CMK (cell line): ENCODE measurements at regions not wholly inside any gene's neighbourhood (a gene's known extent, or its start where the extent isn't known, plus 50 kb on each side); places are given as distances from the start of the nearest gene placed in this dataset.

Source experiments
- DNase-seq: peaks from one replicate; pipeline ENCODE4 v3.0.0-alpha.2; 2010; ENCODE audit warnings: low read depth

DNA sequence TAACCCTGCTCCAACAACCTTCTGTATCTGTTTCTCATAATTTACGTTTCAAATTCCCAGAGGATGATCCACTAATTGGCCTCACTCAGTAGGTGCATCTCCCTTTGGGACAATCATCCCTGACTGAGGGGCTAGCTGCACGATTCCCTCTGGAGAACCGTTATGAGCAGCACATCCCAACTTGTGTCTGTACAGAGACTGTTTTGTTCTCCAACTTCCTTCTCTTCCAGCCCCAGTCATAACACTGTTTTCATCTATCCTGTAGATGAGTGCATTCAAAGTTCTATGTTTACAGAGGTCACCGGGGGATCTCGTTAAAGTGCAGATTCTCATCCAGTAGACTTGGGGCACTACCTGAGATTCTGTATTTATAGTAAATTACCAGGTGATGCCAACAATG lies 187.2 kb downstream of the REEP3 start:
- DNase-seq, result no peak

DNA sequence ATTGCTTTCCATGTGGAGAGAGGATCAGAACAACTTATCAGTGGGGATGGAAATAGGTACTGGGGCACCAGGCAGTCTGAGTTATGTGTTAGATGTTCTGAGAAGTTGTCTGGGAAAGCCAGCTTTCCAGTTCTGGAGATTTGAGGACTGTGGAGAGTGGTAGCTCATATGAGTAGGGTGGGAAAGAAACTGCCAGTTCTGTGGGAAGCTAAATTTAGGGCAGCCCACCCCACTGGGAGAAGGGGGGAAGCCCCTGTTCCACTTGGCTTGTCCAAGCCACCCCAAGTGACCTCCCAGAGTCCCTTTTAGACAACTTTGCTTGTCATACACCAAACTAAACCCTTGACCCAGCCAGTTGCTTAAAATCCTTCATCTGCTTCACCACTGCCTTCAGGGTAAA lies 189.5 kb downstream of the REEP3 start:
- no peak for DNase-seq

DNA sequence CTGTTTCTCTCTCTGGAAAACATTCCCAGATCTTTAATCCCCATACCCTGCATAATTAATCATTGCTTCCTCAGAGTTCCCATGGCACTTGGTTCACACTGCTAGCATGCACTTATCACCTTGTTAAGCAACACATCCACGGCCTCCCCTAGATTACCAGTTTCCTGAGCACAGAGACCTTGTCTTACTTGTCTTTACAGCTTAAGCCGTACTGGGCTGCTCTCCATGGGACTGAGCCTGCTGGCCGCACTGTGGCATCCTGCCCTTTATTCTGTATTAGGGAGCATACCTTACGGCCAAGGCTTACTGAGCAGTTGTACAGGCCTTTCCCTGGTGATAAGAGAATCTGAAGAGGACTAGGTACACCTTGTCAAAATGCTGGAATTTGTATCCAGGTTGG lies 190.2 kb downstream of the REEP3 start:
- DNase-seq, result no peak

DNA sequence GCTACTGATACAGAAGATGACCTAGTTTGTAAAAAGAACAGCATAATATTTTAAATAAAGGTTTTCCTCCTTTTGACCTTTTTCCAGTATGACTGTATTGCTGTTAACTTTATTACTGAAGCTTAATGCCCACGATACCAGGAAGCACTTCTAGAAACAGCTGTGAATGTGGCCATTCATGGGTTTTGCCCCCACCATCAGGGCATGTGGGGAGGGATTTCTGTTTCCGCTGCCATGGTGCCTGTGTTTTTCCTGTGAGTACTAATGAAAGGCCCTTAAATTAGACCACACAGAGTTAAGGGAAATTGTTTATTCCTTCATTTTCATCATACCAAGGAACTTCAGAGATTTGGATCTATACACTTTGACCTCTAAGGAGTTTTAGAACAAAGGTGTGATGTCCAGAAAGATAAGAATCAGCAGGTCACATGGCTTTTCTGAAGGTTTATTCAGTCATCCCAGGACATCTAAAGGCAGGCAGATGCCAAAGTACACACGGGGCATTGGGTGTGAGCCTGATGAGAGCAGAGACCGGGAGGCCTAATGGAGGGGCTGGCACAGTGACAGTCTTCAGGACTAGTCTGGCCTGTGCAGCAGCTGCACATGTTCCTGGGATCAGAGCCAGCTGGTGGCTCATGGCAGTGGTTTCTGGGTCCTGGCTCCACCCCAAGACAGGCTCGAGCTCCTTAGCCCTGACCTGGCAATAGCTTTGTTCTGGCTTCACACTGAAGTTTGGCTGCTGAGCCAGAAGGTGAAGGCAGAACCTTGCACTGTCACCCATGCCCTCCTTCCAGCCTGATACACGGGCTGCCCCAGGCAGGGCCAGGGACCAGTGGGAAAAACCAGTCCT lies 190.9 kb downstream of the REEP3 start:
- DNase-seq, result no peak

DNA sequence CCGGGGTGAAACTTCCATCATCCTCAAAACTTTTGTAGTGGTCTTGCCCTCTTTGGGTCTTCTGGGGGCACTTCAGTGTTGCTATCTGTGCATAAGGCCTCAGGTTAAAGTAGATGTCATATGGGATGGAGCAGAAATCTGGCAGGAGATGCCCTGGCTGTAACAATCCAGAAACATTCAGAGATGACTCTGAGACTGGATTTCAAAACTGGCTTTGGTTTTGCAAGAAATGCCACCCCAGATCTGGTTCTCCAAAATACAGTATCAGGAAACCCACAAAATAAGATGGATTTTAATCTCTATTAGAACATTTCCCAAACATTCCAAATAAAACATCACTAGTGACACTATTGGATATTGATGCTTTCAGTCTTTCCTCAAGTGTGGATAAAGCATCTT lies 191.5 kb downstream of the REEP3 start:
- no peak for DNase-seq

DNA sequence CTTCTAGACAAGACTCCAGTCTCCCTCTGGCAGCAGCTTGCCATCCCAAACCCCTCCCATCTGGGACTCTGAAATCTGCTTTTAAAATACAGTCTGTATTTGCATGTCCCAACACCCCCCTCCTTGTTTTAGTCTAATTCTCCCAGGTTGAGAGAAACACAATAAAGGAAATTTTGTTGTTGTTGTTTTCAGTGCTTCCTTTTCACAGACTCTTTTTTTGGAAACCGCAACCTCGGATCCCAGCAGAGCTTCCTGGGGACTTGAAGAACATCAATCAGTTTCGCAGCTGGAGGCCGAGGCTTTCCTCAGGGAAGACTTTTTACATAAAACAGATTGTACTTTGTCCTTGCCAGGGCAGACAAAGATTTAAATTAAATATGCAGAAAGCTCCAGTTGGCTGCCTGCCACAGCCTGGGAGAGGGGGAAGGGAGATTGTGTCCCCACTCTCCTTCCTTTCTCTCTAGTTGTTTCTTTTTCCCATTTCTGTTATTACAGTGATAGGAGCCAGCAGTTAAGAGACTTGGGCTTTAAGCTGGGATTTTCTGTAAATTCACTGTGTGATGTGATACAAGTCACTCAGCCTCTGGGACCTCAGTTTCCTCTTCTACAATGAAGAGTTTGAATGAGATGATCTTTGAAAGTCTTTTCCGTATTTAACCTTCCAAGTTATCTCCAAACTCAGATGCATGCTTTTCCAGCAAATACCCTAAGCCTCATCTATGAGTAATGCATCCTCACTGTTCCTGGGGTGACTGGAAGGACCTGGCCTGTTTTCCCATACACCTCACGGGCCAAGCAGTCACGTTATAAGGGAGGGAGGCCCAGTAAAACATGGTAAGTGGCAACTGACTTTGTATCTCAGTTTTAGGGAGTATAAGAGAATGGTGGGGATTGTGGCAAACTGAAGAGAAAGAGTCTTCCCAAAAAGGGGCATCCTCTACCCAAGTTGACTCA lies 192.3 kb downstream of the REEP3 start:
- no peak for DNase-seq

DNA sequence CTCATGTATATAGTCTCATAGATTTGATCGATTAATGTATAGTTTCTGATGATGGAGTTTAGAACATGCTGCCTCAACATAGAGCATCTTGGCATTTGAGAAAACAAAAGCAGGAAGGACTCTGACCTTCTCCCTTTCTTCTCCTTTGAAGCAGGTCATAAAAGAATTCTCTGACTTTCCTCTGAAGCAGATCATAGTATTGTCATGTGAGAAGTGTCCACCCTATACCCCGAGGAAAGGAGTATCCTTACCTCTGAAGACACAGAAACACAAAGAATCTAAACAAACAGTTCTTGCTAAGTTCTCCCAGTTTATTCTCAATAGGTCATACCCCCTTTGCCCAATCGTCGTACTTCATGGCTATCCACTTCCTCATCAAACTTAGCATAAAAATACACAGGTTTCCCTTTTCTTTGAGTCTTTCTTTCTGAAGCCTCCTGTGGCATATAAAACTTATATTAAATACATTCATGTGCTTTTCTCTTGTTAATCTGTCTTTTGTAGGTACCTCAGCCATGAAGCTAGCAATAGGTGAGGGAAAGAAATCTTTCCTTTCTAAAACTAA lies 194.9 kb downstream of the REEP3 start:
- no peak for DNase-seq

DNA sequence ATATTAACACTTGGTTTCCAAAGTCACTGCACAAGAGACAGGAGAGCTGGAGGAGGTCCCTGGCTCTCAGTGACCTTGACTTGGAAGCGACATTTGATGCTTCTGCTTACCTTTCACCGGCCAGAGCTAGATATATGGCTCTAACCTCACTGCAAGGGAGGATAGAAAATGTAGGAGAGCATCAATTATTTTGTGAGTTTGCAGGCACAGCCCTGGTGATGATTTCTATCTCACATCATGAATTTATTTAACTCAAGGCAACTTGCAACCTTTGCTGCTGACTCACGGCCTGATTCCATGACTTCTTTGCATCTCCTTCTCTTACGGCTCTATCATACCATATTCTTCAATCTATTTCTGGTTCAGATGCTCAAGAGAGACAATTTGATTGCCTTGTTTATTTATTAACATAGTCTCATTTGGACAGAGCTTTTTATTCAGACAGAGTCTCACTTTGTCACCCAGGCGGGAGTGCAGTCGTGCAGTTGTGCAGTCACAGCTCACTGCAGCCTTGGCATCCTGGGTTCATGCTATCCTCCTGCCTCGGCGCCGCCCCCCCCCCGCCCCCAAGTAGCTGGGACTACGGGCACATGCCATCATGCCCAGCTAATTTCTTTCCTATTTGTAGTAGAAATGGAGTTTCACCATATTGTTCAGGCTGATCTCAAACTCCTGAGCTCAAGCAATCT lies 196.0 kb downstream of the REEP3 start:
- DNase-seq, result no peak

DNA sequence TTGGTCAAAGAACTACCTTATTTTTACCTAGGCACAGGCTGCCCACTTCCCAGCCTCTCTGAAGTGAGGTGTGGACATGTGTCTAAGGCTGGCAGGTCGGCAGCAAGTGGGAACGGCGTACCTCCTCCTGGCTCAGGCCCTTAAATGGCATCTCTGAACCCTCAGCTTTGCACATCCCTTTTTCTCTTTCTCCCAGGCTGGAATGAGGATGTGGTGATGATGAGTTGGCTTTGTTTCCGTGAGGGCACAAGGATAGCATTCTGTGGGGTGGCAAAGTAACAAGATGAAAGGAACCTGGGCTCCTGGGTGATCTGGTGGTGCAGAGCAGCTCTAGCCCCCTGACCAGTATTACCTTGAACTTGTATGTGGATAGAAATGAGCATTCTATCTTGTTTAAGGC lies 196.8 kb downstream of the REEP3 start:
- no peak for DNase-seq

DNA sequence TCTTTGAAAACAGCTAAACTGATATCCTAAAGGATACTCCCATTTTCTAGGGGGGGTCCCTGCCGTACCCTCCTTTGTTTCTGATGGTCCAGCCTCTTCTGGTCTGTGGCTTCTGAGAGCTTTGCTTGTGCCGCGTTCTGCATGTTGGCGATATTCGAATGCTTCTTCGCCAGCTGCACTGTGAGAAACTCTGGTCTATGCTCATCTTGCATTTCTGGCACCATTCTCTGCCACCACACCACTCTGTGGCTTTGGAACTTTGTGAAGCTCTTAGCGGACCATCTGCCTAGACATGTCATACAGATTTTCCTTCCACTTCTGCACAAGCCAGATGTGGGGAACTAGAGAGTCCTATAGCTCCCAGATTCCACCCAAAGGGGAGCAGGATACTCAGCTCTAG lies 197.2 kb downstream of the REEP3 start:
- no peak for DNase-seq

DNA sequence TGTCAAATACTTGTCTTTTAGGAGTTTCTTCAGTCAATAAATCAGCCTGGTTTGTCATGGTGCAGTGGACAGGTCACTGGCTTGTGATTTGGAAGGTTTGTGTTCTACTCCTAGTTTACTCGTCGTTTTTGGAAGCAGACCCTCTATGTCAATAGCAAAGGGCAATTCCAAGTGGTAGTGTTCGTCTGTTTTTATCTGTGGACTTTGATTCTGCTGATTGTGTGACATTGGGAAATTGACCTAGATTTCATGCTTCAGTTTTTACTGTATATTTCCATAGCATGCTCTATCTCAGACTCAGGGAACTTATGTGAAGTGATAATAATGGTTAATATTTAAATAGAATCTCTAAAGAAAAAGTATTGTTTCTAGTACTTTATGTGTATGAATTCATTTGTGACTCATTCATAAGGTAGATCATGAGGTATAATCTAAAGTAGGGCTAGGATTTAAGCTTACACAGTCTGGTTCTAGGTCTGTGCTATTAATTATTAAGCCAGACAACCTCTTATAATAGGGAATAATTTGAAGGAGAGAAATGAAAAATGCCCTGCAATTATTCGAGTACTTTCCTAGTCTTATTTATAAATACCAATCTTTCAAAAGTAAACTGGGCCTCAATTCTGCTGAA lies 198.1 kb downstream of the REEP3 start:
- no peak for DNase-seq

DNA sequence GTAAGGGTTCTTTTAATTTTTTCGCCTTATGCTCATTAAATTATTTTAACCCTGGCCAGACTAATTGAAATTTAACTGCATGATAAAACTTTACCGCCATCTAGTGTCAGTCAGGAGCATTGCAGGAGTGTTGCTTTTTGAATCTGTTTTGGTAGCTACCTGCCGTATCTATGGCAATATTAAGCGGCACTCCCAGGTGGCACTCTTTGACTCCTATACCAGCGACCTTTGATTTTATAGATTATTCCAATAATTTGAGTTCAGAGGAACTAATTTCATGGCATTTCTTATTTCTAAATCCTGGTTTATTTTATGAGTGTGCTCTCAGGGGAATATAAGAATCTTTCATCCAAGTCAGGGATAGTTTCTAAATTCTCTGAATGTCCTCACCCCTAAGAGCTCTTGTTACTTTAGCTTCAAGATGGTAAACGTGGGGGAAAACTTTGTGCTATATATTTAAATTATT lies 198.9 kb downstream of the REEP3 start:
- DNase-seq, result peak; percentile 12

DNA sequence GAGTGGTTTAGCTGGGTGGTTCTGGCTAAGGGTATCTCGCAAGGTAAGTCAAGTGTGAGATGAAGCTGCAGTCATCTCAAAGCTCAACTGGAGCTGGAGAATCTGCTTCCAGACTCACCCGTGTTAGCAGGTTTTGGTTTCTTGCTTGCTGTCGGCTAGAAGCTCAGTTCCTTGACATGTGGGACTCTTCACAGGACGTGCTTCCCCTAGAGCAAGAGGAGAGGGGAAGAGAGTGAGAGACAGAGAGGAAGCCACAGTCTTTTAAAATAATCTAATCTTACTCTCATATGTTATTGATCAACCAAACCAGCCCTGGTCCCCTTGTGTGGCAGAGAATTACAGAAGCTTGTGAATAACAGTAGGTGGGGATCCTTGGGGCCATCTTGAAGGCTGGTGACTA lies 199.5 kb downstream of the REEP3 start:
- no peak for DNase-seq

DNA sequence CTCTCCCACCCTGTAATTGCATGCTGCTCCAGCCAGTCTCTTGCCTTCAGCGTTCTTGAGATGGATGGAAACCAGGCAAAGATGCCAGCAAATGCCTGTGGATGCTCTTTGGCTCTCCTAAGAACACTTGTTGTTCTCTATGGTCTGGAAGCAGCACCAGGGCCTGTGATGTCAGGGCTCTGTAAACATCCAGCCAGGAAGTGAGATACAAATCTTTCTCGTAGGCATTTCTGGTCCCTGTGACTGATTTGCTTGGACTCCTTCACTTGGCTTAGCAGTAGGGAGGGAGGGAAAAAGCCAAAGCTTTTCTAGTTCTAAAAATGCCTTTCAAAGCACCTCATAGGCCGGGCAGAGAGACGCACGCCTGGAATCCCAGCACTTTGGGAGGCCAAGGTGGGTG lies 201.3 kb downstream of the REEP3 start:
- no peak for DNase-seq

DNA sequence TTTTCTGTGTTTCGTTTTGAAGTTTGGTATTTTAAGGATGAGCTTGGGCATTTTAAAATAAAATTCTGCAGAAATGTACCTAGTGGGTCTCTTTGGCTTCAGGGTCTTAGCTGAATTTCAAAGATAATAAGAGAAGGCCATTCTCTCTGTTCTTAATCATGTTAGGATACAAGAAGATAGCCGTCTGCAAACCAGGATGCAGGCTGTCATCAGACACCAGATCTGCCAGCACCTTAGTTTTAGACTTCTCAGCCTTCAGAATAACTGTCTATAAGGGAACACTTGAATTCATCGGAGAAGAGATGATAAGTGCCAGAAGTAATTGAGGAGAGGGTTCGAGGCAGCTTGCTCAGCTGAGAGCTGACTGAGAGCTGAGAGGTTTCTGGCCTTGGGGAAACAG lies 202.1 kb downstream of the REEP3 start:
- no peak for DNase-seq

DNA sequence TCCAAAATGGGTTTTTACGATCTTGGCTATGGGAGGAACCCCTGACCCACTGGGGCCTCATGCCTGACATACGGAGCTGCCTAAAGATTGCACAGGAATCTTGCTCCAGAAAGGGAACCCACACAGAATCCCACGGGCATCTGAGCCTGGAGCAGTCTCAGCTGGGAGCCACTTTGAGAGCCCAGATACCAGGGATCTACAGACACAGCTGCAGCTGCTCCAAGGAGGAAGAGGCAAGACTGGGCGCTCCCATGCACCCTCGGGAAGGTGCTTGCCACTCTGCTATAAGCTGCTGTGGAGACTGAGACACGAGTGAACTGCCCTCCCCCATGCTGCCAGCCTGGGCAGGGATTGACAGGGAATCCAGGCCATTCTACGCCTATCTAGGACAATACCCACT lies 202.5 kb downstream of the REEP3 start:
- DNase-seq, result no peak

DNA sequence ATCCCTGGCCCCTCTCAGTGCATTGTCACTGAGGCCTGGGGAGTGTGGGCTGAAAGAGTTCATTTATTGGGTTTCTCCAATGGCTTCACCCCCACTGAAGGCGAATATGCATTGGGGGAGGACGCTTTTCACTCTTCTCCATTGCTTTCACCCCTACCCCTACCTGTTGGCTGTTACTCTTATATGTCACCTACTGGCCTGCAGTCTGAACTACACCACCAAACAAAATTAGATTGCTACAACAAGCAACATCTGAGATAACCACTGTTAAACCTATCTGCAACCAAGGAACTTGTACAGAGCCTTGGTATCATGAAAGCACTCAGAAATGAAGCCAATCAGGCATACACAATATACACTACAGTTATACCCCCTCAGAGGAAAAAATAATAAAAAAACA lies 203.7 kb downstream of the REEP3 start:
- DNase-seq, result no peak

DNA sequence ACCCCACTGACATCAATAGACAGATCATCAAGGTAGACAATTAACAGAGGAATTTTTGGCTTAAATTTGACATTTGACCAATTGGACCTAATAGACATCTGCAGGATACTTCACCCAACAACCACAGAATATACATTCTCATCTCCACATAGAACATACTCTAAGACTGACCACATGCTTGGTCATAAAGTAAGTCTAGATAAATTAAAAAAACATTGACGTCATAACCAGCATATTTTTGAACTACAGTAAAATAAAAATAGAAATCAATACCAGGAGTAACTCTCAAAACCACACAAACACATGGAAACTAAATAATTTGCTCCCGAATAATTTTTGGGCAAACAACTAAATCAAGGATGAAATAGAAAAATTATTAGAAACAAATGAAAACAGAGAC lies 205.7 kb downstream of the REEP3 start:
- DNase-seq, result no peak

DNA sequence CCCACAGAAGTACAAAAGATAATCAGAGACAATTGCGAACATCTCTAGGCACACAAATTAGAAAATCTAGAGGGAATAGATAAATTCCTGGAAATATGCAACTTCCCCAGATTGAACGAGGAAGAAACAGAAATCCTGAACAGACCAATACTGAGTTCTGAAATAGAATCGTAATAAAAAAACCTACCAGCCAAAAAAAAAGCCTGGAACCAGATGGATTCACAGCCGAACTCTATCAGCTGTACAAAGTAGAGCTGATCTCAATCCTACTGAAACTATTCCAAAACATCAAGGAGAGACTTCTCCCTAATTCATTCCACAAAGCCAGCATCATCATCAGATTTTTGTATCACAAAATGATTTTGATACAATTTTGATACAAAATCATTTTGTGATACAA lies 206.4 kb downstream of the REEP3 start:
- DNase-seq, result no peak

DNA sequence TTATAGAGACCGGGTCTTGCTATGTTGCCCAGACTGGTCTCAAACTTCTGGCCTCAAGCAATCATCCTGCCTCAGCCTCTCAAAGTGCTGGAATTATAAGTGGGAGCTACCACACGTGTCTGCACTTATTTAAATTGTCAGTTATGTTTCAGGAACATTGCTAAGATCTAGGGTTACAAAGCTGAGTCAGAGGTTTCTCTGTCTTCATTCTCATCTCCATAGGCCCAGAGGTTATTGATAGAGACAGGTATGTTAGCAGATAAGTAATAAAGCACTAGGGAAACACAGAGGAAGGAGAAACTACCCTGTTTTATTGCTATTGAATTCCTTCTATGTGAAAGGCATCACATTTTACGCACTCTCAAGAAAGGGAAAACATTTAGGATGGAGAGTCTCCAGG lies 214.1 kb downstream of the REEP3 start:
- no peak for DNase-seq

DNA sequence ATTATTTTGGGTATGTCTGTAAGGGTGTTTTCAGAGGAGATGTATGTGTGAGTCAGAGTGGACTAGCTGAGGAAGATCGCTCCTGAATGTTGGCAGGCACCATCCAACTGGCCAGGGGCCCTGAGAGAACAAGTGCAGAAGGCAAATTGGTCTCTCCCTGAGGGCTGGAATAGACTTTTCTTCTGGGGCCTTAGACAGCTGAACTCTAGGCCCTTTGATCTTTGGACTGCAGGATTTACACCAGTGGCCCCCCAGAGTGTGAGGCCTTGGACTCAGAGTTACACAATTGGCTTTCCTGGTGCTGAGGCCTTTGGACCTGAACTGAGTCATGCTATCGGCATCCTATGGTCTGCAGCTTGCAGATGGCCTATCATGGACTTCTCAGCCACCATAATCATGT lies 217.2 kb downstream of the REEP3 start:
- DNase-seq, result no peak
